ENCODE measurements at regions not wholly inside any gene's neighbourhood (a gene's known extent, or its start where the extent isn't known, plus 50 kb on each side); places are given as distances from the start of the nearest gene placed in this dataset.

DNA sequence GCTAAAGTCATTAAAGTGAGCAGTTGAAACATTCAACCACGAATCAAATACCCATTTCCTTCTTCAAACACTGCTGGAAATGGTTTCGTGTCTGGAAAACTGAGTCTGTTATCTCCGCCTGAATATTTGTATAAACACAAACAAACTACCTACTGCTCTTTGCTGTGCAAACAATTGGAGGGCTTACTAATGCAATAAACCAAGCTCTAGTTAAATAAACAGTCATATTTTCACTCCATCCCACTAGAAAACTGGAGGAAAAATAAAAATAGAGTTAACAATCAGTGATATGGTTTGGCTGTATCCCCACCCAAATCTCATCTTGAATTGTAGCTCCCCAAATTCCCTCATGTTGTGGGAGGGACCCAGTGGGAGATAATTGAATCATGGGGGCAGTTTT is 397.6 kb downstream of the RASEF start:
- TF ChIP-seq, protein P1, sequence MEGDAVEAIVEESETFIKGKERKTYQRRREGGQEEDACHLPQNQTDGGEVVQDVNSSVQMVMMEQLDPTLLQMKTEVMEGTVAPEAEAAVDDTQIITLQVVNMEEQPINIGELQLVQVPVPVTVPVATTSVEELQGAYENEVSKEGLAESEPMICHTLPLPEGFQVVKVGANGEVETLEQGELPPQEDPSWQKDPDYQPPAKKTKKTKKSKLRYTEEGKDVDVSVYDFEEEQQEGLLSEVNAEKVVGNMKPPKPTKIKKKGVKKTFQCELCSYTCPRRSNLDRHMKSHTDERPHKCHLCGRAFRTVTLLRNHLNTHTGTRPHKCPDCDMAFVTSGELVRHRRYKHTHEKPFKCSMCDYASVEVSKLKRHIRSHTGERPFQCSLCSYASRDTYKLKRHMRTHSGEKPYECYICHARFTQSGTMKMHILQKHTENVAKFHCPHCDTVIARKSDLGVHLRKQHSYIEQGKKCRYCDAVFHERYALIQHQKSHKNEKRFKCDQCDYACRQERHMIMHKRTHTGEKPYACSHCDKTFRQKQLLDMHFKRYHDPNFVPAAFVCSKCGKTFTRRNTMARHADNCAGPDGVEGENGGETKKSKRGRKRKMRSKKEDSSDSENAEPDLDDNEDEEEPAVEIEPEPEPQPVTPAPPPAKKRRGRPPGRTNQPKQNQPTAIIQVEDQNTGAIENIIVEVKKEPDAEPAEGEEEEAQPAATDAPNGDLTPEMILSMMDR (IDR thresholded peaks at IDR 0.05): no peak
- no peak for TF ChIP-seq EZH2 (IDR thresholded peaks at IDR 0.05)
